Activated T-helper 17 cell treated with anti-CD3 and anti-CD28 coated beads, Interleukin-2, amount 50 U/mL, for 72 hours (primary cell): ENCODE measurements at regions not wholly inside any gene's neighbourhood (a gene's known extent, or its start where the extent isn't known, plus 50 kb on each side); places are given as distances from the start of the nearest gene placed in this dataset.

ENCODE experiments used
- ATAC-seq: fragments of 150-1000 bp; cut with Tn5 transposase; replicated peaks from 2 replicates; pipeline ENCODE4 v1.10.0; 2021; ENCODE audit warnings: mild to moderate bottlenecking, moderate library complexity
- H3K27ac Mint-ChIP-seq: one replicate; pipeline ENCODE4 v1.8.0; 2022; ENCODE audit warnings: mixed read lengths
- H3K27me3 Mint-ChIP-seq: one replicate; pipeline ENCODE4 v1.8.0; 2022; ENCODE audit warnings: mixed read lengths
- H3K36me3 Mint-ChIP-seq: one replicate; pipeline ENCODE4 v1.8.0; 2022; ENCODE audit warnings: low read depth, mild to moderate bottlenecking, mixed read lengths
- H3K4me1 Mint-ChIP-seq: one replicate; pipeline ENCODE4 v1.8.0; 2022; ENCODE audit warnings: mixed read lengths
- H3K4me3 Mint-ChIP-seq: one replicate; pipeline ENCODE4 v1.8.0; 2022; ENCODE audit warnings: mild to moderate bottlenecking, mixed read lengths
- H3K9me3 Mint-ChIP-seq: one replicate; pipeline ENCODE4 v1.8.0; 2022; ENCODE audit warnings: mixed read lengths

GRCh38 chr20:57880571-57880892 lies 170.7 kb upstream of the PMEPA1 start:
- Mint-ChIP-seq H3K27ac (no peak overlapping the region), H3K36me3 (no peaks in the 10 kb centered on the region), H3K4me1 (no peaks in the 10 kb centered on the region), H3K4me3 (no peak overlapping the region), H3K9me3 (no peaks in the 10 kb centered on the region), H3K27me3 (peaks cover 8% of the 10 kb centered on the region)
- no peak for ATAC-seq

DNA sequence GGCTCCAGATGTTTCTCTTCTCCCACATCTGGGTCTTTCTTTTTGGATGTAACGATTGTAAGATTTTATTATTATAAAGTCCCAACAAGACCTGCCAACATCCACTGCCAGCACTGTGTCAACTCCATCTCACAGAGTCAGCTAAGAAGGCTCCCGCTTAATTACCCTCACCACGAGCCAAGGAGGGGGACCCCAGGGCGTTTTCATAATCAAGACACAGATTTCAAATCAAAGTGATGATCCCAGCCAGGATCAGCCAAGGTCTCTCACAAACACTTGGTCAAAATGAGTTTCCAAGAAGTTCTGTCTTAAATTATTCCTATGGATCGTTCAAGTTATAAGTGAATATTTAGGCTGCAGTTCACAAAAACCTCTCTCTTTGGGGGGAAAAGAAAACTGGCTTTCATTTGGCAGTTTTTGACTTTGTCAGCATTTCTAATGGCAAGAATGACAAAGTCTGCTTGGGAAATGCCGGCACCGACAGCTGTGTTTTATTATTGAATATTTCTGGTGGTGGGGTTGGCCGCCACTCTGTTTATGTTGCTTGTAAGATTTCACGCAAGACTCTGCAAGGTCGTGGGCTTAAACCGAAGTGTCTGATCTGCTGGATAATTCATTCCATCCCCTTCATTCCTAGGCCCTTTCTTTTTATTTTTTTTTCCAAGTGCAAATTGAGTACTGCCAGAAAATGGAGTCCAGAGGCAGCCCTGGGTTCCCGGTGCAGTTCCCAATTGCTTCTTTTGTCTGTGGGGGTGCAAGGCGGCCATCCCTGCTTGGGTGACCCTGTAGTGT lies 170.2 kb upstream of the PMEPA1 start:
- Mint-ChIP-seq H3K4me1 (no peaks in the 10 kb centered on the region), H3K27ac (no peak overlapping the region), H3K36me3 (no peaks in the 10 kb centered on the region), H3K4me3 (no peak overlapping the region), H3K27me3 (peaks cover 4% of the 10 kb centered on the region), H3K9me3 (no peaks in the 10 kb centered on the region)
- ATAC-seq, result no peak

- Mint-ChIP-seq H3K4me1 (no peaks in the 10 kb centered on the region), H3K27ac (no peak overlapping the region), H3K27me3 (peaks cover 4% of the 10 kb centered on the region), H3K36me3 (no peaks in the 10 kb centered on the region), H3K4me3 (no peak overlapping the region), H3K9me3 (no peaks in the 10 kb centered on the region)
- ATAC-seq, result no peak
Measured at GRCh38 chr20:57879437-57879778, 169.6 kb upstream of the PMEPA1 start.

GRCh38 chr20:57878786-57879424 lies 169.1 kb upstream of the PMEPA1 start:
- H3K4me3 Mint-ChIP-seq, result no peak overlapping the region
- ATAC-seq, result no peak
- no peaks in the 10 kb centered on the region for H3K36me3 Mint-ChIP-seq

DNA sequence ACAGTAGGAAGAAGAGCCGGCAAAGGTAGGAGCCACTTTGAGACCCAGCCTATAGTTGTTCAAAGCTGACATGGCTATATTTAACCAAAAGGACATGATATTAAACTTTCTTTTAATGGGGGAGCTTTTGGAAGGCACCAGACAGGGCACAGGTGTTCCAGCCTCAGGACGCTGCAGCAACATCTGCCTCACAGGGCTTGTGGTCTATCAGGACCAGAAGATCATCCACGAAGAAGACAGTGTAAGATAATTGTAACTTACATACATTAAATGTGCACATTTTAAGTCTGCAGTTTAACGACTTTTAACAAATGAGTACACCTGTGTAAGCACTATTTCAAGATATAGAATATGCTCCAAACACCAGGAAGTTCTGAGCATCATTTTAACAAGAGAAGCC lies 168.2 kb upstream of the PMEPA1 start:
- Mint-ChIP-seq H3K27me3 (peaks cover 4% of the 10 kb centered on the region), H3K4me3 (no peak overlapping the region), H3K36me3 (no peaks in the 10 kb centered on the region), H3K4me1 (no peaks in the 10 kb centered on the region), H3K27ac (no peak overlapping the region), H3K9me3 (no peaks in the 10 kb centered on the region)
- ATAC-seq, result no peak

More at GRCh38 chr20:57878786-57879424, 169.1 kb upstream of the PMEPA1 start:
- Mint-ChIP-seq H3K4me1 (no peaks in the 10 kb centered on the region), H3K27me3 (peaks cover 4% of the 10 kb centered on the region), H3K9me3 (no peaks in the 10 kb centered on the region), H3K27ac (no peak overlapping the region)

DNA sequence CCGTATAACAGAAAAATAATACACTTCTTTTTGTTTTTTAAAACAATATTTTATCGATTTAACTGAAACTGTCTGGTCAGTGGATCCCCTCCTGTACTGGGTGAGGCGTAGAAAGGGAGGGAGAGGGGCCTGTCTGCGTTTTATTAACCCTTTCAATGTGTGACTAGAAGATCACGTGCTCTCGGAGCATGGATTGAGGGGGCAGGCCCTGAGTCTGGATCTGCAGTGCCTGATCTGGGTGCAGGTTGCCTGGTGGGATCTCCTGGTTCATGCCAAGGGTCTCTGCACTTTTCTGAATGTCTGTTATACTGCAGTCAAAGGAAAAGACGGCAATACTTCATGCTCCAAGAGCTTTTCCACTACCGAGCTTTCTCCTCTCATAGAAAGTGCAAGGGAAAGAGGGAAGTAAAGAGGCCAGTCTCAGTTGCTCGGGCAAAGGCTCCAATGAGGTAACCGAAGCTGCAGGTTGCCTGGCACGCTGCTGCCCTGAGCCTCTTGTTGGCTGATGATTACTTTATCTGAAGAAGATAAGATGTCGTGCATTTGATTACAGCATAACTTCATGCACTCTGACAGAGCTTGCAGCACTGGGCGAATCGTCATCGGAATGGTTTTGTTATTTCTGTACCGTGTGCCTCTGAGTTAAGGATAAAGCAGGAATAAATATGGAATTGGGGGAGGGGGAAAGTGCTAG lies 167.5 kb upstream of the PMEPA1 start:
- Mint-ChIP-seq H3K4me1 (no peaks in the 10 kb centered on the region), H3K27me3 (peaks cover 4% of the 10 kb centered on the region), H3K4me3 (no peak overlapping the region), H3K36me3 (no peaks in the 10 kb centered on the region), H3K27ac (no peak overlapping the region), H3K9me3 (no peaks in the 10 kb centered on the region)
- ATAC-seq, result no peak

DNA sequence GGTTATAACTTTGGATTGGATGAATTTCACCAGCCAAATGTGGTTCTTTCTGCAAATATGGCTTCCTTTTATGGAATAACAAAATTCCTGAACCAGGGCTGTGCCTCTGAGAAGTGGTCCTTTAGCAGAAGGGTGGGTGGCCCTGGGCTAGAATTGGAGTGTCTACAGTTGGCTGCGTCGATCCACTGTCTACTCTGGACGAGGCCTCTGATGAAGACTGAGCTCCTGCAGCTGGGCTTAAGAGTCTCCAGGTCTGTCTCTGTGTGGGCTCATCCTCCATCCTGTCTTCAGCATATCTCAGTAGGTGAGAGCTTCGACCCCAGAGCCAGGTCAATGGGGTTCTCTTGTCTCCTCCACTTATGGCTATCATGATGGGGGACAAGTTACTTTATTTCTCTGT lies 166.3 kb upstream of the PMEPA1 start:
- H3K36me3 Mint-ChIP-seq, result no peaks in the 10 kb centered on the region
- H3K27ac Mint-ChIP-seq, result no peak overlapping the region
- ATAC-seq, result no peak
- H3K4me3 Mint-ChIP-seq, result no peak overlapping the region
- no peaks in the 10 kb centered on the region for H3K4me1 Mint-ChIP-seq
- no peaks in the 10 kb centered on the region for H3K9me3 Mint-ChIP-seq
- peaks cover 4% of the 10 kb centered on the region for H3K27me3 Mint-ChIP-seq

- Mint-ChIP-seq H3K4me3 (no peak overlapping the region), H3K4me1 (no peaks in the 10 kb centered on the region), H3K27me3 (peaks cover 10% of the 10 kb centered on the region), H3K27ac (no peak overlapping the region), H3K9me3 (no peaks in the 10 kb centered on the region), H3K36me3 (no peaks in the 10 kb centered on the region)
- no peak for ATAC-seq
Measured at GRCh38 chr20:57874141-57874540, 164.3 kb upstream of the PMEPA1 start.

- no peaks in the 10 kb centered on the region for H3K36me3 Mint-ChIP-seq
- no peaks in the 10 kb centered on the region for H3K4me1 Mint-ChIP-seq
- no peak overlapping the region for H3K27ac Mint-ChIP-seq
- no peaks in the 10 kb centered on the region for H3K9me3 Mint-ChIP-seq
- no peak overlapping the region for H3K4me3 Mint-ChIP-seq
- ATAC-seq, result no peak
- H3K27me3 Mint-ChIP-seq, result peaks cover 16% of the 10 kb centered on the region
Measured at GRCh38 chr20:57872816-57873409, 163.1 kb upstream of the PMEPA1 start.

DNA sequence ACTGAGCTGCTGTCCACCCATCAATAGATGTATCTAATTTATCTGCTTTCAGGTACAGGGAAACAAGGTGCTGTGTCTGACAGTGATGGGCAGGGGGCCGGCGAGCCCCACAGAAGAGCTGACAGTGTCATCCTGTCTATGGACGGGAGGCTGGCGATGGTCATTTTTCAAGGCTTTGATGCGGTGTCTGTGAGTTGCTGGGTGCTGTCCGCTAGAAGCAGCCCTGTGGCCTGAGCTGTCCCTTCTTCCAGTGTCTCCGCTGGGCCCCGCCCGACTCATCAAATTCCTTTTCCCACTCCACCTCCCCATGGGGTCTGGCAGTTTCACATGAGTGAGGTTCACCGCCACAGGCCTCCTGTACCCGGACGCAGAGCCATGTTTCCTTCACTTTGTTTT lies 161.4 kb upstream of the PMEPA1 start:
- Mint-ChIP-seq H3K4me1 (peaks cover 3% of the 10 kb centered on the region), H3K9me3 (no peaks in the 10 kb centered on the region), H3K27me3 (peaks cover 20% of the 10 kb centered on the region), H3K4me3 (no peak overlapping the region), H3K36me3 (no peaks in the 10 kb centered on the region), H3K27ac (no peak overlapping the region)
- no peak for ATAC-seq

- Mint-ChIP-seq H3K27me3 (peaks cover 25% of the 10 kb centered on the region), H3K4me3 (no peak overlapping the region), H3K4me1 (peaks cover 8% of the 10 kb centered on the region), H3K9me3 (no peaks in the 10 kb centered on the region), H3K27ac (no peak overlapping the region), H3K36me3 (no peaks in the 10 kb centered on the region)
- no peak for ATAC-seq
Measured at GRCh38 chr20:57870597-57871236, 160.9 kb upstream of the PMEPA1 start.

- peaks cover 12% of the 10 kb centered on the region for H3K4me1 Mint-ChIP-seq
- no peak overlapping the region for H3K4me3 Mint-ChIP-seq
- no peaks in the 10 kb centered on the region for H3K9me3 Mint-ChIP-seq
- H3K27ac Mint-ChIP-seq, result no peak overlapping the region
- H3K27me3 Mint-ChIP-seq, result peaks cover 31% of the 10 kb centered on the region
- no peak for ATAC-seq
- H3K36me3 Mint-ChIP-seq, result no peaks in the 10 kb centered on the region
Measured at GRCh38 chr20:57869951-57870315, 160.1 kb upstream of the PMEPA1 start.

- no peaks in the 10 kb centered on the region for H3K9me3 Mint-ChIP-seq
- no peaks in the 10 kb centered on the region for H3K36me3 Mint-ChIP-seq
- ATAC-seq, result no peak
- H3K4me3 Mint-ChIP-seq, result no peak overlapping the region
- H3K27me3 Mint-ChIP-seq, result peaks cover 31% of the 10 kb centered on the region
- peaks cover 12% of the 10 kb centered on the region for H3K4me1 Mint-ChIP-seq
- no peak overlapping the region for H3K27ac Mint-ChIP-seq
Measured at GRCh38 chr20:57869291-57869950, 159.6 kb upstream of the PMEPA1 start.

GRCh38 chr20:57868310-57868709 lies 158.5 kb upstream of the PMEPA1 start:
- H3K4me3 Mint-ChIP-seq, result no peak overlapping the region
- peaks cover 31% of the 10 kb centered on the region for H3K27me3 Mint-ChIP-seq
- no peak overlapping the region for H3K27ac Mint-ChIP-seq
- H3K4me1 Mint-ChIP-seq, result peaks cover 12% of the 10 kb centered on the region
- no peak for ATAC-seq
- H3K9me3 Mint-ChIP-seq, result no peaks in the 10 kb centered on the region
- H3K36me3 Mint-ChIP-seq, result no peaks in the 10 kb centered on the region
